ENCODE measurements at regions not wholly inside any gene's neighbourhood (a gene's known extent, or its start where the extent isn't known, plus 50 kb on each side); places are given as distances from the start of the nearest gene placed in this dataset.
"Not testable (repeated sequence)": the region's sequence is repeated elsewhere in the genome, so short reads cannot be mapped to it uniquely, and the experiment has no call there.

DNA sequence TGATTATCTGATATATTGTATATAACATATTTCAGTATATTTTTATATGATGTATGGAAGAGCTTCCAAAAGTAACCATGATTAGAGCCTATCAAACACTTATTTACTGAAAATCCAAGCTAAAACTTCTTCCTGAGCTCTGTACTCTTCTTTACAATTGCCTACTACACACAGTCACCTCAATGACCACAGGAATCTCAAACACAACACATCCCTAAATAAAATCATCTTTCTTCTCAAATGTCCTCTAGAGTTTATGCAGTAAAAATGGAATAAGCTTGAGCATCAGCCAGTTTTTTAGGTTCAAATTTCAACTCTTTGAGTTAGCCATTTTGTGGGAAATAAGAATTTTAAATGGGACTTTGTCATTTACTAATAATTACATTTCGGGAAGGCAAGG is 102.6 kb upstream of the FNDC3A start:
- ATAC-seq (ENCODE audit: poor library complexity): no peak
- intact Hi-C loops (cut with DNase I): no loop called here

DNA sequence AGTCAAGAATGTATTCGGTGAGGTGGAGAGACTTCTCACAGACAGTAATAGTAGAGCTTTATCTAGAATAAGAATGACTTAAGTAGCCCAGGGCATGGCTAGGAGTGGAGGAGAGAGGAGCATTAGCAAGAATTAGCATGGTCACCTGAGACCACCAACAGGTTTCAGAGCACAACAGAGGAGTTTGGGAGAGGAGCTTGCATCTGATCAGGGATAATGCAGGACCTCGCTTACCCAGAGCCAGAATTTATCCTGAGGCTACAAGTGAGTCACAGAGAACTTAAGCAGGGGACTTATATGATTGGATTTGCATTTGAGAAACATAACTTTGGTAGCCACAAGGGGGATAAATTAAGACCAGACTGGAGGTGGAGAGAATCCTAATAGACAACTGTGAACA is 102.1 kb upstream of the FNDC3A start:
- DNase-seq (no peak), ATAC-seq (ENCODE audit: poor library complexity) (peak; percentile 31)
- intact Hi-C loops (cut with DNase I): no loop called here

More for the DNA sequence above, 102.6 kb upstream of the FNDC3A start:
- no peak for DNase-seq

DNA sequence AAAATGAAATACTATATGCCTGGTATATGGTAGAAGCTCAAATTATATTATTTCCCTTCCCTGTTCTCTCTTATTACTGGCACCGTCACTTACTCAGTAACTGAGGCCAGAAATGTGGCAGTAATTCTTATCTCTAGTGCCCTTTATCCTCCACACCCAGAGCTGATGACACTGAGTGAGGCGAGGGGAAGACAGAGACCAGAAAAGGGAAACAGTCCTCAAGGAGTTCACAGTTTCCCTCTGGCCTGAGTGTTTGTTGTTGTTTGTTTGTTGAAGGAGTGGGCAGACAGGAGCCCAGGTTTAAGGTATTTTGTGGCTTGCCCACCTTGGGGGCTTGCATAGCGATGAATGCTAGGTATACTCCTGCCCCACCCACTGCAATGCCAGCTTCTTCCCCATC is 101.5 kb upstream of the FNDC3A start:
- DNase-seq (no peak), ATAC-seq (ENCODE audit: poor library complexity) (peak; percentile 97)
- intact Hi-C loops (cut with DNase I): no loop called here

DNA sequence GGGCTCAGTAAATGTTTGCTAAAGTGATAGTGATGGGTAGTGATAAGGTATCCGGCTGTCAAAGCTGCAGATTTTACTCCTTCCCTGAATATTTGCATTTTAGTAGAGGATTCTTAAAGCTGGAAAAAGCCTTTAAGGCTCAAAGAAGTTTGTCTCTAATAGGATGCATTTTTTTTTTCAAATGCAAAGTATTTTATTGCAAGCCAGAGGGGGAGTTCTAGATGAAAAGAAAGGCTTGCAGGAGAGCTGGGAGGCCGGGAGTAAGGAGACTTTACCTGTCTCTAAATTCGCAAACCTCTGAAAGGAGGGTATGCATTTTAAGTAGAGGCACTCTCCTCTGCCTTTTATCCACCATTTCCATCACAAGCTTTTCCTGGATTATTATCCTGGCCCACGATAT is 100.7 kb upstream of the FNDC3A start:
- DNase-seq (no peak), ATAC-seq (ENCODE audit: poor library complexity) (no peak)
- intact Hi-C loops (cut with DNase I): no loop called here

DNA sequence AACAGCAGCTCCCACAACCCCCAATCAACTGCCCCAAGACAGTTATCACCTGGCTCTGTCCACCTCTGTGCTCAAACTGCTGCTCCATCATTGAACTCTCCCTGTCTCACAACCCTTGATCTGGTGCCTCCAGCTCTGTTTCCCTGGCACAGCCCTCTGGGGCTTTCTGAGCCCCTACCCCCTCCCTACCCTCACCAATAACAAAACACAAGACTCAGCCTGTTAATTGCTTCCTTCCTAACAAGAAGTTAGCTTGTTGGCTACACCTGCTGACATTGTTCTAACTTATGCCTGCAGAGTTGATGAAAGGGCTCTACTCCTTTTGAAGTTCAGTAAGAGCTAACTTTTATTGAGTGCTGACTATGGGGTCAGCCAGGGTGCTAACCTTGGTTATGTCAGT is 99.4 kb upstream of the FNDC3A start:
- DNase-seq: no peak
- intact Hi-C loops (cut with DNase I): no loop called here
- ATAC-seq (ENCODE audit: poor library complexity): no peak

DNA sequence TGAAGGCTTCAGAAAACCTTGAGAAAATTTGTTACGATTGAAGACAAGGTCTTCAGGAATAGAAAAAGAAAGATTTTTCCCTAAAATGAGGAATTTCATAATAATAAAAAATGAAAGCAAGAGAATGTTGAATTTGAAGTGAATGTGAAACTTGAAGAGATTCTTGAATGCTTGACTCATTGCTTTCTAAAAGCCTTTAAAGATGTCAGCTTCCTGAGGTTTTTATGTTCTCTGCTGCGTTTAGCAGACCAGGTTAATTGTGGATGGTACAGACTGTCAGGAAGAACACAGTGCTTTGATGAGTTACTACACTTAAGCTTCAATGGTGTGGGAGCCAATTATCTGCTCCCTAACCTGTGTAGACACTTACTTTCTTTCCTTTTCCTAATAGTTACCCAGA is 96.3 kb upstream of the FNDC3A start:
- no peak for ATAC-seq (ENCODE audit: poor library complexity)
- no peak for DNase-seq
- intact Hi-C loops (cut with DNase I): no loop called here

DNA sequence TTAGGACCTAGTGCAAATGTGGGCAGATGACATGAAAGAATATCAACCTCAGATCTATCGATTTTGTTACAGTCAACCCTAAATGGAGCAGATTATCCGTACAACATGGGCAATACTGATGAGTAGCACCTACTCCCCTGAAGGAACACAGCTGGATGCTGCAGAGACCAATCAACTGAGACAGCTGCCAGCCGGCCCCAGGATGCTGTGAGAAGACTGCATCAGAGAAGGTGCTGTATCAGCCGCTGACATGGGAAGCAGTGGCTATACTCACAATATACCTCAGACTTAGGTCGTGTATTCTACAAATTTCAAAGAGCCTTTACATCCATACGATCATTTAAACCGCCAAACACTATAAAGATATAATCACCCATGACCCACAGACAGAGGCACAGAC is 95.9 kb upstream of the FNDC3A start:
- intact Hi-C loops (cut with DNase I): no loop called here
- DNase-seq (no peak), ATAC-seq (ENCODE audit: poor library complexity) (no peak)

DNA sequence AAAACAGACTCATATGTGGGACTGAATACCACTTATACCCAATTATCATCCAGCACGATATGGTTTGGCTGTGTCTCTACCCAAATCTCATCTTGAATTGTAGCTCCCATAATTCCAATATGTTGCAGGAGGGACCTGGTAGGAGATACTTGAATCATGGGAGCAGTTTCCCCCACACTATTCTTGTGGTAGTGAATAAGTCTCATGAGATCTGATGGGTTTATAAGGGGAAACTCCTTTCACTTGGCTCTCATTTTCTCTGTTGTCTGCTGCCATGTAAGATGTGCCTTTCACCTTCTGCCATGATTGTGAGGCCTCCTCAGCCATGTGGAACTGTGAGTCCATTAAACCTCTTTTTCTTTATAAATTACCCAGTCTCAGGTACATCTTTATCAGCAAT is 91.9 kb upstream of the FNDC3A start:
- DNase-seq; ATAC-seq (ENCODE audit: poor library complexity); intact Hi-C loops (cut with DNase I): not testable (repeated sequence)

DNA sequence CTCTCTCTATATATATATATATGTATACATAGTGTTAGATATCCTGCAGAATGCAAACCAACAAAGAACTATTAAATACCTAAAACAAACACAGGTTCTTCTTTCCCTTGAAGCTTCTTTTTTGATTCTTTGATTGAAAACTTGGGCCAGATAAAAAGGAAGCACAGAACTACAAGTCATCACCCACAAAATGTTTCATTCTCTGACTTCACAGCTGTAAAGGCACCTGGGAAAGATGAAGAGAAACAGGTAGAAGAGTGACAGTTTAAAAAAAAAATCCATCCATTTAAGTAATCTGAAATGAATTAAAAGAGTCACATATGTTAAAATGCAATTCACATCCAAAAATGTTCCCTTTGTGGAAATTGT is 90.7 kb upstream of the FNDC3A start:
- intact Hi-C loops (cut with DNase I): no loop called here
- DNase-seq: no peak

DNA sequence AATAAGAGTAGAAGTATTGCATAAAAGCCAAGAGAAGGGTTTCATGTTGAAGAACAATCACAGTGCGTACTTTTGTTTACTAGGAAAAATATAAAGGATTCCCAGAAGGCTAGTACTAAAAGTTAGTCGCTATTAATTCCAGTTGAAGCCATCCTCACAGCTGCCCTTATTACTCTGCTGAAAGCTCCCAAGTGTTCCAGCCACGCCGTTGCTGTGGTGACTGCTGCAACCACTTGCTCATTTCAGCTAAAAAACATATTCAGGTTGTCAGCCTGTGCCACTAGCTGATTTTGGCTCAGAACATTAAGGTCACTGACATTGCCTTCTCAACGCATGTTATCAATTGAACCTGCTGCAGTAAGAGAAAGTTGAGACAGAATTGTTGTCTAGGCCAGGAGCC is 87.1 kb upstream of the FNDC3A start:
- DNase-seq (no peak), ATAC-seq (ENCODE audit: poor library complexity) (no peak)
- intact Hi-C loops (cut with DNase I): no loop called here

More for the DNA sequence above, 90.7 kb upstream of the FNDC3A start:
- ATAC-seq (ENCODE audit: poor library complexity): no peak

DNA sequence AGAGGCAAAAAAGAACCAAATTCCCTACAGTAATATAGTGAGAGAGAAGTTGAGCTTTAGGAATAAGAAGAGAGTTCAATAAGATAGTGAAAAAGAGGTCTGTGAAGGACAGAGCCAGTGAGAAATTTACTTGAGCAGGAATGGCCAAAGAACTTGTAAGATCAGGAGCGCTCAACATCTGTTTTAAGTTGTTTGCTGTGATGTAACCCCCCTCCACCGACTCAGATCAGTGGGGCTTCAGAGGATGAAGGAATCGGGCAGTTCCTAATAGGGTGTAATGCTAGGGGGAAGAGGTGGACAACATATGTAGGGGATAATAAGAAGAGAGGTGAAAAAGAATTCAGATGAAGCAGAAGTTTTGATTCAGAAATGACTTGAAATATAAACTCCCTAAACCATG is 85.3 kb upstream of the FNDC3A start:
- ATAC-seq (ENCODE audit: poor library complexity) (no peak), DNase-seq (no peak)
- intact Hi-C loops (cut with DNase I): no loop called here

DNA sequence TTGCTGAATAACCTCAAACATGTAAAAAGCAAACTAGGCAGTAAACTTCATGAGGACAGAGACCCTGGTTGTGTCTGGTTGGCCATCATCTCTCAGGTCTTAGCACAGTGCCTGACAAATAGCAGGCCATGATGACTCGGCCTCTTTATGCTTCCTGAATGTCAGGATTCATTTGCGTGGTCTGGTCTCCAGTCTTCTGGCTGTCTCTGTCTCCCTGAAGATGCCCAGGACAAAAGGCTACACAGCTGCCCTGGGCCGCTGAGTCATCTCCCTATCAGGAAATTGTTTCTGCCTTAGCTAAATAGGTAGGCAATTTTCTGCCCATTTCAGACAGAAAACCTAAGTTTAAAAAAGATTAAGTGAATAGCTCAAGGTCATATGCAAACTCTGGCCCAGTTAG is 84.1 kb upstream of the FNDC3A start:
- intact Hi-C loops (cut with DNase I): no loop called here
- ATAC-seq (ENCODE audit: poor library complexity) (no peak), DNase-seq (no peak)

DNA sequence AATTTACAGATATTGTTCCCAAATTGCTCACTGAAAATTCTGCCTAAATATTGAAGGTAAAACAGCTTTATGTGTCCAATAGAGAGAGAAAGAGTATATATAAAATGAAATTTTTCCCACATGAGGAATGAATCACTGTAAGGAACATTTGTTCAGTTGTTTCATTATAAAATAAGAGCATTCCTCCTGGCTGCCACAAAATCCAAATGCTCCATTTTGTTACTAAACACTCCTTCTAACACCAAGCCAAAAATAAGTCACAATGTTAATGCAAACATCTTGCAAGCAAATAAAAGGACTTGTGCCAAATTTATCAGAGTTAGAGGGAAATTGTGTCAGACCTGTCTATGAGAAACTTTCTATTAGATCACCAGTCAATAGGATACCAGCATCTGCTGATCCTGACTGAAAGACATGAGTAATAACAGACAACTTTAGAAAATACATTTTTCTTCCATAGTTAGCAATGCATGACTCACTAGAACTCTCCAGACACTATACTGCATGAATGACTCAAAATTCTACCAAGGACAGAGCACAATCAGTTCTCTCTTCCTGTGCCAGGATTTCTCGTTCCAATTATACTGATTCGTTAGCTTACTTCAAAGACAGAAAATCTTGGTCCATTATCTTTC is 83.5 kb upstream of the FNDC3A start:
- ATAC-seq (ENCODE audit: poor library complexity): no peak
- no peak for DNase-seq
- intact Hi-C loops (cut with DNase I): no loop called here

DNA sequence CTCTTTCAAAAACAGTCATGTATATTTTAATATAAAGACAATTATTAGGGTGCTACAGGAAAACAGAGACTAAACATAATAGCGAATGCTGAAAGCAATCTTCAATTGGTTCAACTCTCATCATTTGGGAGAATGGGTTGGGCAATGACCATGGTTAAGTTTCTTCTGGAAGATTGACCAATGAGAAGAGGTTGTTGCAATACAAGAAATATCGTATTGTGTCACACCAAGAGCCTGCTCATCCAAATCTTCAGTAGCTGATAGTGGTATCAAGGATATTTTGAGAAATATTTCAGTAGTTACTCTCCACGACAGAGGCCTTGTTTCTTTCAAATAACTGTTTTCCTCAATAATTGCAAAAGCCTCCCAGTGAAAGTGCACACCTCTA is 83.0 kb upstream of the FNDC3A start:
- intact Hi-C loops (cut with DNase I): no loop called here
- ATAC-seq (ENCODE audit: poor library complexity): no peak

DNA sequence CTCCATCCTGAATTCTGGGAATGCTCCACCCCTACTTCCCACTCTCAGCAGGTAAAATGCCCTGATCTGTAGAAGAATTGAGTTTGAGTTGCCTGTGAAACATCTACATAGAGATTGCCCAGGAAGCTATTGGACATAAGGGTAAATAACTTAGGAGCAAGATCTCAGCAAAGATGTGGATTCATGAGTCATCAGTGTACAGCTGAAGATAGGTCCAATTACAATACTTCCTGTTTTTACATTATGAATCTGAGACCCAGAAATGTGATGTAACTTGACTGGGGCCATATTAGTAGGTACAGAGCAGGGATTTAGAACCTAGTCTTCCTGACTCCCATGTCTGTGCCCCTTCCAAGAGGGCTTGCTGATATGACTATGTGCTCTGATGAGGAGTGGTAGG is 79.4 kb upstream of the FNDC3A start:
- intact Hi-C loops (cut with DNase I): no loop called here
- ATAC-seq (ENCODE audit: poor library complexity): no peak
- no peak for DNase-seq

More for the DNA sequence above, 83.0 kb upstream of the FNDC3A start:
- no peak for DNase-seq

DNA sequence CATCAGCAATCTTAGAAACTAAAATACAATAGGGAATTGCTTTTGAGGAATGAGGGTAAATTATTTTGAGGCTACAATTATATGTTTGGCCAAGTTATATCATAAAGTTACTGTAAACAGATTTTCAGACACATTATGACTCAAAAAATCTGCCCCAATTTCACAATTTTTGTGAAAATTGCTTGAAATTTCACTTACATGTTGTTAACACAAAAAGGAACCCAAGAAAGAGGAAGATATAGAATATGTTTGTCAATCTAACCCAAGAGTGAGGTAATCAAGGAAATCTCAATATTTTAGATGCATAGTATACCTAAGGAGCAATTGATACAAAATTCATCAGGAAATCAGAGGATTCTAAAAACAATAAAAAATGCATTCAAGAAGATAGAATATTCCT is 73.9 kb upstream of the FNDC3A start:
- ATAC-seq (ENCODE audit: poor library complexity) (no peak), DNase-seq (no peak)
- intact Hi-C loops (cut with DNase I): no loop called here

DNA sequence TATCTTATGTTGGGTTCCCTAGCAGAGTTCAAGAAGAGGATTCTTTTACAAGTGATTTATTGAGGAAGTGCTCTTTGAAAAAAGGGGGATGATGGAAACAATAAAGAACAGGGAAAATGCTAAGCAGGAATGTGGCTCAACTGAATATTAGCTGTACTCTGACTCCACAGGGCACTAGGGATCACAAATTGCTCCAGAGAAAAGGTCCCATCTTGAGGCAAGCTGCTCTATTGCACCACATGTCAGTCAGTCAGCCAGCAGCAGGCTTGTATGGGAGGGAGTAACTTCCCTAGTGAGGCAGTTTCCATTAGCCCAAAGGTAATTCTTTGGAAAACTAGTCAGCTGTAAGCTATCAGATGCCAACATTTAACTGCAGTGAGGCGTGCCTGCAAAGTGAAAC is 73.3 kb upstream of the FNDC3A start:
- intact Hi-C loops (cut with DNase I): no loop called here
- DNase-seq: no peak
- no peak for ATAC-seq (ENCODE audit: poor library complexity)

DNA sequence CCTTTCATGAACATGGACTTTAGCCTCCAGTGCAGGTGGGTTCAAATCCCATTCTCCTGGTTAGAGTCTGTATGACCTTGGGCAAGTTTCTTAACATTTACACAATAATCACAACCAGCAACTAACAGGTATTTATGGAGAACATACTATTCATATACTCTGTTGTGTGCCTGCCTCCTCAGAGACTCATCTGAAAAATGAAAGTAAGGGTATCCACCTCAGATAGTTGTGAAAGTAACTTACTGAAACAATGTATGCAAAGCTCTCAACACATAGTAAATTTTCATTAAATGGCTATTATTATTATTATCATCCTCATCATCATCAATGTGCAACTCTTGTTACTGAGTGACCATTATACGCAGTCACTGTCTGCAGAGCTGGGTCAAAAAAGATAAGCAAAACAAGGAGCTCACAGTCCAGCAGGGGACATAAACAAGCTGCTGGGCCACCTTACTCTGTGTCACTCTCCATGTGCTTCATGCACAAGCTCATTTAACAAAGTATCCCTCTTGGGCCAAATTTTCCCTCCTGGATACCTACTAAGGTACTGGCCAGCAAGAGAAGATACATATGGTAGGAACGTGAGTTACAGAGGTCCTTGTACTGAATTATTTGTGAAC is 70.9 kb upstream of the FNDC3A start:
- intact Hi-C loops (cut with DNase I): no loop called here
- DNase-seq (no peak), ATAC-seq (ENCODE audit: poor library complexity) (no peak)

DNA sequence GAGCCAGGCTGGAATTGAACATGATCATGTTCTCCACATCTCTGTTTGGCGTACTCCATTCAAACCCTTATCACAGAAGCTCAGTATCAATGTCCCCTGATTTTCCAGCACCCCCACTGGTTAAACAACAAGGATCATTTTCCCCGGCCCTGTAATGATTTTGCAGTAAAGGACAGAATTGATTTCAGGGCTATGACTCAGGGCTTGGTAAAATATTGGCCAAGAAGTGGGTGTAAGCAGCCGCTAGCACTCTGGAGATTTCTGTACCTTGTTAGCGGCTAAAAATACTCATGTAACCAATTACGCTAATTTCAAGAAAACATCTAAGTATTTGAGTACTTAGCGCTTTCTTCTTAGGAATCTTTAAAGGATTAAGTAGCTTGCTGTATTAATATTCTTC is 69.5 kb upstream of the FNDC3A start:
- DNase-seq (no peak), ATAC-seq (ENCODE audit: poor library complexity) (no peak)
- intact Hi-C loops (cut with DNase I): no loop called here

DNA sequence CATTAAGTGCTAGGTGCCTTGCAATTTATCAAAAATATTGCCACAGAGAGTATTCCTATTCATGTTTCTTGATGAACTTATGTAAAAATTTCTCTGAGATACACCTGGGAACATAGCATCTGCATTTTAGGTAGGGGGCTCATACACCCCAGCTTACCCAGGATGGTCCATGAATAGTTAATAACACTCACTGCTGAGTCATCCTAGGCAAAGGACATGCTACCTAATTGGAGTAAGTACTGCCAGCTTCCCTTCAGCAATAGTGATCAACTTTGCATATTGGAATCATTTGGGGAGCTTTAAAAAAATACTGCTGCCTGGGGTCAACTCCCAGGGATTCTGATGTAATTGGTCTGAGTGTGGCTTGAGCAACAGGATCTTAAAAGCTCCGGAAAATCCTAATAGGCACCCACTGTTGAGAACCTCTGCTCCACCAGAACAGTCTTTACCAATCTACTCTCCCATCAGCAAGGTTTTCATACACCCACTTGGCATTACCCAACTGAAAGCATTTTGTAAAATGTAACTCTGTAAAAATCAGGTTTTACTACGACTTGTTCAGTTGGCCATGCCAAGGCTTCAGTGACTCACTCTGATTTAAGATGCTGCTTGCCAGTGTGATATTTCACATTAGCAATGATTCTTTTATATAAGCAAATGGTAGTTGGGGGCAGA is 67.2 kb upstream of the FNDC3A start:
- intact Hi-C loops (cut with DNase I): no loop called here
- ATAC-seq (ENCODE audit: poor library complexity) (no peak), DNase-seq (no peak)

DNA sequence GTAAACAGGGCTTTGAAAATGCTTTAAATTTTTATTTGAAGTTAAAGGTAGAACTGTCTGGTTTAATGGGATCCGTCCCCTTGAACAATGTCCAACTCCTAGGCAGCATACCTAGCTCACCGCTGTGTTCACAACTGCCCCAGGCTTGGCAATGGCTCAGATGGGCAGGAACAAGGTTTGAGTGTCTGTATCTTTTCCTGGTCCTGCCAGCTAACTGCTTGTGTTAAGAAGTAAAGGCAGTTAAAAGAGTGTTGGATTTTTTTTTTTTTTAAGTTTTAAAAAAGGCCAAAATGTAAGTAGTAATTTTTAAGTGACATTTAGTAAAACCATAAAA is 66.7 kb upstream of the FNDC3A start:
- DNase-seq: peak; percentile 42
- peak; percentile 75 for ATAC-seq (ENCODE audit: poor library complexity)
- intact Hi-C loops (cut with DNase I): no loop called here
